ENCODE measurements at regions not wholly inside any gene's neighbourhood (a gene's known extent, or its start where the extent isn't known, plus 50 kb on each side); places are given as distances from the start of the nearest gene placed in this dataset.

- no peak overlapping the region for H3K4me2 ChIP-seq
- peak overlapping the region; percentile 69; the same call in 1 of the 2 replicates for H2AFZ ChIP-seq
- ATAC-seq: no peak
- H3K4me1 Mint-ChIP-seq: peaks cover 6% of the 10 kb centered on the region
- H3K27ac Mint-ChIP-seq: no peak overlapping the region
- H3K4me3 Mint-ChIP-seq: no peak overlapping the region
- no peaks in the 10 kb centered on the region for H3K36me3 ChIP-seq (ENCODE audit: insufficient read depth)
- no peaks in the 10 kb centered on the region for H3K36me3 Mint-ChIP-seq (ENCODE audit: low read depth)
- H3F3A ChIP-seq (replicated peaks; ENCODE audit: low read depth): no peaks in the 10 kb centered on the region
- no peak overlapping the region for H3K4me3 ChIP-seq
- H3K27me3 ChIP-seq (ENCODE audit: insufficient read depth): no peaks in the 10 kb centered on the region
- no peaks in the 10 kb centered on the region for H3K79me2 ChIP-seq (replicated peaks; ENCODE audit: insufficient read depth)
- H3K27me3 Mint-ChIP-seq (ENCODE audit: insufficient read depth, low read depth, poor library complexity): no peaks in the 10 kb centered on the region
- H3K9me2 ChIP-seq (ENCODE audit: insufficient read depth): no peaks in the 10 kb centered on the region; the same call in 1 of the 2 replicates
- peaks cover 5% of the 10 kb centered on the region; the same call in 1 of the 2 replicates for H3K4me1 ChIP-seq (ENCODE audit: insufficient read depth)
- TF ChIP-seq JUNB (IDR thresholded peaks at IDR 0.05; ENCODE audit: unreplicated experiment) (no peak), EZH2 (IDR thresholded peaks at IDR 0.05; ENCODE audit: low read depth, unreplicated experiment) (no peak), ZNF462 (CRISPR knock-in tag; IDR thresholded peaks at IDR 0.05) (no peak), POLR2AphosphoS5 (IDR thresholded peaks at IDR 0.05; ENCODE audit: low read depth) (no peak), CREB1 (CRISPR knock-in tag; IDR thresholded peaks at IDR 0.05; ENCODE audit: low read depth) (no peak), EZH2phosphoT487 (IDR thresholded peaks at IDR 0.05; ENCODE audit: unreplicated experiment) (no peak)
- H3K9me3 Mint-ChIP-seq: no peaks in the 10 kb centered on the region
- no peak for DNase-seq (ENCODE audit: low spot score)
- H3K27ac ChIP-seq (ENCODE audit: low read depth): no peak overlapping the region
- no peaks in the 10 kb centered on the region for H4K20me1 ChIP-seq (replicated peaks; ENCODE audit: insufficient read depth)
Measured at GRCh38 chr20:7124120-7124519, 356.6 kb downstream of the BMP2 start.

GRCh38 chr20:7136886-7137285 lies 369.4 kb downstream of the BMP2 start:
- H3K9me3 Mint-ChIP-seq: no peaks in the 10 kb centered on the region
- H3K27ac Mint-ChIP-seq: no peak overlapping the region
- no peak overlapping the region for H3K4me3 ChIP-seq
- DNase-seq (ENCODE audit: low spot score) (no peak), ATAC-seq (no peak)
- no peaks in the 10 kb centered on the region for H3K27me3 Mint-ChIP-seq (ENCODE audit: insufficient read depth, low read depth, poor library complexity)
- no peaks in the 10 kb centered on the region for H3K79me2 ChIP-seq (replicated peaks; ENCODE audit: insufficient read depth)
- no peak overlapping the region for H3K4me3 Mint-ChIP-seq
- H3K36me3 Mint-ChIP-seq (ENCODE audit: low read depth): no peaks in the 10 kb centered on the region
- no peak overlapping the region for H3K27ac ChIP-seq (ENCODE audit: low read depth)
- H3K36me3 ChIP-seq (ENCODE audit: insufficient read depth): no peaks in the 10 kb centered on the region
- no peak overlapping the region for H3K4me2 ChIP-seq
- H3K27me3 ChIP-seq (ENCODE audit: insufficient read depth): no peaks in the 10 kb centered on the region
- H2AFZ ChIP-seq: no peak overlapping the region
- H3F3A ChIP-seq (replicated peaks; ENCODE audit: low read depth): no peaks in the 10 kb centered on the region
- H4K20me1 ChIP-seq (replicated peaks; ENCODE audit: insufficient read depth): no peaks in the 10 kb centered on the region
- no peaks in the 10 kb centered on the region for H3K4me1 Mint-ChIP-seq
- H3K9me2 ChIP-seq (ENCODE audit: insufficient read depth): no peaks in the 10 kb centered on the region
- H3K4me1 ChIP-seq (ENCODE audit: insufficient read depth): no peaks in the 10 kb centered on the region
- TF ChIP-seq STAT1 (IDR thresholded peaks at IDR 0.05; ENCODE audit: unreplicated experiment) (no peak), REST (IDR thresholded peaks at IDR 0.05; ENCODE audit: unreplicated experiment) (no peak), ETS1 (IDR thresholded peaks at IDR 0.05) (no peak), EZH2 (IDR thresholded peaks at IDR 0.05; ENCODE audit: low read depth, unreplicated experiment) (no peak), POLR2AphosphoS5 (IDR thresholded peaks at IDR 0.05; ENCODE audit: low read depth) (no peak), NANOG (IDR thresholded peaks at IDR 0.05; ENCODE audit: borderline replicate concordance) (no peak), ZNF114 (CRISPR knock-in tag; IDR thresholded peaks at IDR 0.05) (no peak), ZNF331 (CRISPR knock-in tag; IDR thresholded peaks at IDR 0.05; ENCODE audit: low read depth) (no peak), JUNB (IDR thresholded peaks at IDR 0.05; ENCODE audit: unreplicated experiment) (no peak)

Data from GM23338 (cell line).